Esophagus squamous epithelium (tissue), 5 donors: ENCODE measurements at regions not wholly inside any gene's neighbourhood (a gene's known extent, or its start where the extent isn't known, plus 50 kb on each side); places are given as distances from the start of the nearest gene placed in this dataset.
A peak's percentile ranks its signal among the peaks of the same experiment; 100 is the strongest.

Source experiments
- DNase-seq: peaks from one replicate; lab custom pipeline; 2025; lab: John Stamatoyannopoulos, UW
- H3K27ac ChIP-seq, 4 donors: fragments of 200-600 bp; sonication (generic); one replicate each; pipeline ENCODE4 v1.5.1; 2016 to 2019; ENCODE audit warnings: mild to moderate bottlenecking in 1 of 4
- H3K27me3 ChIP-seq, 4 donors: fragments of 200-600 bp; sonication (generic); 1 replicate in 3 of 4; 2 replicates in 1 of 4; pipeline versions ENCODE4 v1.5.1 to v1.6.0; 2017 to 2021; ENCODE audit warnings: antibody characterized with exemption in 1 of 4
- H3K36me3 ChIP-seq, 3 donors: fragments of 200-600 bp; sonication (generic); one replicate each; pipeline ENCODE4 v1.5.1; 2016 to 2019
- H3K4me1 ChIP-seq, 3 donors: fragments of 200-600 bp; sonication (generic); one replicate each; pipeline ENCODE4 v1.5.1; 2017 to 2019
- H3K4me3 ChIP-seq, 4 donors: fragments of 200-600 bp; sonication (generic); 1 replicate in 3 of 4; 2 replicates in 1 of 4; pipeline ENCODE4 v1.5.1; 2016 to 2019; ENCODE audit warnings: mild to moderate bottlenecking in 2 of 4, moderate library complexity in 1 of 4
- H3K9me3 ChIP-seq, 3 donors: fragments of 200-600 bp; sonication (generic); one replicate each; pipeline ENCODE4 v1.5.1; 2016 to 2019
- POLR2A ChIP-seq, 4 donors: fragments of 450-650 bp; IDR thresholded peaks; one replicate each; pipeline ENCODE4 v1.6.1; 2017; ENCODE audit warnings: antibody characterized with exemption in 4 of 4, mild to moderate bottlenecking in 4 of 4, moderate library complexity in 3 of 4
- WGBS, 2 donors: methylation state at CpG; one replicate each; pipeline ENCODE4 v1.1.5; 2018; 5-methylcytosine and 5-hydroxymethylcytosine counted together
- intact Hi-C: fragments of 100-400 bp; cut with DNase I; formaldehyde crosslinking; loops from one replicate; pipeline ENCODE4 v1.15.0; 2022
- TF ChIP-seq, protein P1 (sequence below), 6 experiments: fragments of 450-650 bp in 4 of 6; fragments of 200-600 bp in 2 of 6; sonication (generic) in 2 of 6; IDR thresholded peaks; one replicate each; pipeline ENCODE4 v1.5.1; 2016 to 2019; ENCODE audit warnings: antibody characterized with exemption in 6 of 6, mild to moderate bottlenecking in 4 of 6, moderate library complexity in 4 of 6
- donor health status: DM: yes; HTN: yes; CAD: no.

DNA sequence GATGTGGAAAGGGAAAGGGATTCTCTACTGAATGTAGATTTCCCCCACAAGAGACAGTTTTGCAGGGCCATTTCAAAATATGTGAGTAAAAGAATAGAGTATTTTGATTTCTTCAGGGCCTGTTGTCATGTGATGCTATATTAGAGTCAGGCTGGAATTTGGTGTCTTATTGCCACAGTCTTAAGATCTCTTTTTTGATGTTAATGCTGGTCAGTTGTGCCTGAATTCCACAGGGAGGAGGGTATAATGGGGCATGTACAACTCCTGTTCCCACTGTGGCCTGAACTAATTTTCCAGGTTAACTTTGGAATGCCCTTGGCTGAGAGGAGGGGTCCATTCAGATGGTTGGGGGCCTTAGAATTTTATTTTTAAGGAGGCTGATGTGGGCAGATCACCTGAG is 111.0 kb upstream of the MAX start:
- peaks cover 0 to 8% (median 0%) of the 10 kb centered on the region in 3 donors for H3K4me1 ChIP-seq
- no peak overlapping the region for H3K4me3 ChIP-seq
- H3K27ac ChIP-seq, result no peak overlapping the region
- no peaks in the 10 kb centered on the region for H3K9me3 ChIP-seq
- intact Hi-C loops, result no loop called here
- no peak for DNase-seq
- H3K36me3 ChIP-seq, result no peaks in the 10 kb centered on the region
- no peaks in the 10 kb centered on the region for H3K27me3 ChIP-seq
- no peak for TF ChIP-seq POLR2A (IDR thresholded peaks at IDR 0.05)
- TF ChIP-seq, protein P1, sequence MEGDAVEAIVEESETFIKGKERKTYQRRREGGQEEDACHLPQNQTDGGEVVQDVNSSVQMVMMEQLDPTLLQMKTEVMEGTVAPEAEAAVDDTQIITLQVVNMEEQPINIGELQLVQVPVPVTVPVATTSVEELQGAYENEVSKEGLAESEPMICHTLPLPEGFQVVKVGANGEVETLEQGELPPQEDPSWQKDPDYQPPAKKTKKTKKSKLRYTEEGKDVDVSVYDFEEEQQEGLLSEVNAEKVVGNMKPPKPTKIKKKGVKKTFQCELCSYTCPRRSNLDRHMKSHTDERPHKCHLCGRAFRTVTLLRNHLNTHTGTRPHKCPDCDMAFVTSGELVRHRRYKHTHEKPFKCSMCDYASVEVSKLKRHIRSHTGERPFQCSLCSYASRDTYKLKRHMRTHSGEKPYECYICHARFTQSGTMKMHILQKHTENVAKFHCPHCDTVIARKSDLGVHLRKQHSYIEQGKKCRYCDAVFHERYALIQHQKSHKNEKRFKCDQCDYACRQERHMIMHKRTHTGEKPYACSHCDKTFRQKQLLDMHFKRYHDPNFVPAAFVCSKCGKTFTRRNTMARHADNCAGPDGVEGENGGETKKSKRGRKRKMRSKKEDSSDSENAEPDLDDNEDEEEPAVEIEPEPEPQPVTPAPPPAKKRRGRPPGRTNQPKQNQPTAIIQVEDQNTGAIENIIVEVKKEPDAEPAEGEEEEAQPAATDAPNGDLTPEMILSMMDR (IDR thresholded peaks at IDR 0.05), result no peak

DNA sequence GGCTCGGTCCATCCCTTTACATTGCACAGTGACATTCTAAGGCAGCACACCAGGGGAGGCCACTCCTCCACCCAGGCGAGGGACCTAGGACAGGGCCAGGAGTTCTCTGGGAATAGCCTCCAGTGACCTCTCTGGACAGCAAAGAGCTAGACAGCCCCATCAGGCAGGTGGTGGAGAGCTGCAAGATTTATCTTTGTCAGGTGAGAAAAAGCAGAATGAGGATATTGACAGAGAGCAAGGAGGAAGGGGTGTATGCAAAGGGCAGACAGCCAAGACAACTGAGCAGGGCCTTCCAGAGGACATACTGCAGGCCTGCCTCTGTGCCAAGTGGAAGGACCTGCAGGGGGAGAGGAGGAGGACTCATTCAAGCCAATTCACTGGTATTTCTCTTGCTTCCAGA is 112.4 kb upstream of the MAX start:
- no peak for DNase-seq
- H3K36me3 ChIP-seq, result no peaks in the 10 kb centered on the region
- no peak overlapping the region for H3K4me3 ChIP-seq
- no peaks in the 10 kb centered on the region for H3K27me3 ChIP-seq
- TF ChIP-seq, protein P1 (IDR thresholded peaks at IDR 0.05), result no peak
- no peak for TF ChIP-seq POLR2A (IDR thresholded peaks at IDR 0.05)
- WGBS, 2 donors, result no CpG with 5 or more reads among the region's 2 CpGs
- no peak overlapping the region for H3K27ac ChIP-seq
- peaks cover 0 to 8% (median 0%) of the 10 kb centered on the region in 3 donors for H3K4me1 ChIP-seq
- intact Hi-C loops, result no loop called here
- H3K9me3 ChIP-seq, result no peaks in the 10 kb centered on the region

DNA sequence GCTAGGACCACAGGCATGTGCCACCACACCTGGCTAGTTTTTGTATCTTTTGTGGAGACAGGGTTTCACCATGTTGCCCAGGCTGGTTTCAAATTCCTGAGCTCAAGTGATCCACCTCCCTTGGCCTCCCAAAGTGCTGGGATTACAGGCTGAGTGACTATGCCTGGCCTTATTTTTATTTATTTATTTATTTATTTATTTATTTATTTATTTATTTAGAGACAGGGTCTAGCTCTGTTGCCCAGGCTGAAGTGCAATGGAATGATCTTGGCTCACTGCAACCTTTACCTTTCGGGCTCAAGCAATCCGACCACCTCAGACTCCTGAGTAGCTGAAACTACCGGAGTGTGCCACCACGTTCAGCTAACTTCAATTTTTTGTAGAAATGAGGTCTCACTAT is 117.0 kb upstream of the MAX start:
- DNase-seq, result no peak
- H3K36me3 ChIP-seq, result no peaks in the 10 kb centered on the region
- H3K9me3 ChIP-seq, result no peaks in the 10 kb centered on the region
- peaks cover 0 to 10% (median 0%) of the 10 kb centered on the region in 3 donors for H3K4me1 ChIP-seq
- no peak for TF ChIP-seq POLR2A (IDR thresholded peaks at IDR 0.05)
- TF ChIP-seq, protein P1 (IDR thresholded peaks at IDR 0.05), result no peak
- intact Hi-C loops, result no loop called here
- no peak overlapping the region for H3K27ac ChIP-seq
- no peak overlapping the region for H3K4me3 ChIP-seq
- 85 to 94% methylated on average over 4 of the region's 4 CpGs for WGBS, 2 donors
- H3K27me3 ChIP-seq, result no peaks in the 10 kb centered on the region

DNA sequence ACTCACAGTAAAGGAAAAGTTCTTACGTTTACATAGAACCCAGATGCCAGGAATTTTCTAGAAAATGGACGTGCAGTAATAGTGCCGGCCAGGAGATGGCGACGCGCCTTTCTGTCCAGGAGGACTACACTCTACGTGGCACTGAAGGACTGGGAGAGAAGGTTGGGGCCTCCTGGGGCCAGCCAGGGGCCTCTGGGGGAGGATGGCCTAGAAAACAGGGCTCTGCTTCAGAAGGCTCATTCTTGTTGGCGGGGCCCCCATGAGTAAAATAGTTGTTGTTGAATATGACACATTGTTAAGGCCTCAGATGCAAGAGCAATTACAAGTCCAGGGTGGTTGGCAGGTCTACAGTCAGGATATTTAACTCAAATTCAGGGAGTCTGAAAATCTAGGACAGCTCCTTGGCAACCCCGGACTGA is 120.1 kb upstream of the MAX start:
- no peak for DNase-seq
- Histone ChIP-seq H3K27me3 (no peaks in the 10 kb centered on the region), H3K27ac (no peak overlapping the region), H3K4me3 (no peak overlapping the region), H3K36me3 (no peaks in the 10 kb centered on the region), H3K4me1 (peaks cover 5 to 41% (median 12%) of the 10 kb centered on the region in 3 donors), H3K9me3 (no peaks in the 10 kb centered on the region)
- WGBS, 2 donors, result 24 to 42% methylated on average over 7 to 9 of the region's 9 CpGs
- intact Hi-C loops, result no loop called here
- TF ChIP-seq, protein P1 (IDR thresholded peaks at IDR 0.05), result peak; percentile 60 to 85 (median 77)
- no peak for TF ChIP-seq POLR2A (IDR thresholded peaks at IDR 0.05)

DNA sequence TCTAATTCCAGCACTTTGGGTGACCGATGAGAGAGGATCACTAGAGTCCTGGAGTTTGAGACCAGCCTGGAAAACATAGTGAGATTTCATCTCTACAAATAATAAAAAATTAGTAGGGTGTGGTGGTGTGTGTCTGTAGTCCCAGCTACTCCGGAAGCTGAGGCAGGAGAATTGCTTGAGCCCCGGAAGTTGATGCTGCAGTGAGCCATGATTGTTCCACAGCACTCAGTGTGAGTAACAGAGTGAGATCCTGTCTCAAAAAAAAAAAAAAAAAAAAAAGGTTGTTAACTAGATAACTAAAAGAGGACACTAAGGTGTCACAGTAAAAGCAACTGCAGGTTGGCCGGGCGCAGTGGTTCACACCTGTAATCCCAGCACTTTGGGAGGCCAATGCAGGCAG is 121.3 kb upstream of the MAX start:
- Histone ChIP-seq H3K27ac (no peak overlapping the region), H3K9me3 (no peaks in the 10 kb centered on the region), H3K27me3 (no peaks in the 10 kb centered on the region), H3K4me1 (peaks cover 5 to 49% (median 13%) of the 10 kb centered on the region in 3 donors), H3K4me3 (no peak overlapping the region), H3K36me3 (no peaks in the 10 kb centered on the region)
- 90 to 96% methylated on average over 5 of the region's 5 CpGs for WGBS, 2 donors
- TF ChIP-seq, protein P1 (IDR thresholded peaks at IDR 0.05), result no peak
- TF ChIP-seq POLR2A (IDR thresholded peaks at IDR 0.05), result no peak
- DNase-seq, result no peak
- intact Hi-C loops, result no loop called here
